Osteoblast (primary cell): ENCODE measurements at regions not wholly inside any gene's neighbourhood (a gene's known extent, or its start where the extent isn't known, plus 50 kb on each side); places are given as distances from the start of the nearest gene placed in this dataset.
A peak's percentile ranks its signal among the peaks of the same experiment; 100 is the strongest.

ENCODE experiments used
- DNase-seq: peaks from one replicate; pipeline ENCODE4 v3.0.0; 2011; ENCODE audit warnings: low spot score, mixed read lengths; ENCODE audit not compliant: insufficient read length; ENCODE audit errors: missing footprints
- H2AFZ ChIP-seq: 2 replicates; pipeline ENCODE4 v1.6.0; 2011; ENCODE audit warnings: mild to moderate bottlenecking, low read length
- H3K27ac ChIP-seq: 2 replicates; pipeline ENCODE4 v1.5.1; 2011; ENCODE audit warnings: mild to moderate bottlenecking, low read depth, low read length, moderate library complexity
- H3K27me3 ChIP-seq: 2 replicates; pipeline ENCODE4 v1.6.0; 2012; ENCODE audit warnings: mild to moderate bottlenecking, control low read depth, inconsistent platforms, low read length, moderate library complexity; ENCODE audit not compliant: insufficient read depth
- H3K36me3 ChIP-seq: 2 replicates; pipeline ENCODE4 v1.5.1; 2011; ENCODE audit warnings: mild to moderate bottlenecking, low read length, control low read depth, moderate library complexity; ENCODE audit not compliant: insufficient read depth
- H3K4me1 ChIP-seq: 2 replicates; pipeline ENCODE4 v1.5.1; 2011; ENCODE audit warnings: mild to moderate bottlenecking, low read length, control low read depth, moderate library complexity; ENCODE audit not compliant: insufficient read depth
- H3K4me2 ChIP-seq: 2 replicates; pipeline ENCODE4 v1.6.0; 2011; ENCODE audit warnings: mild to moderate bottlenecking, low read length; ENCODE audit not compliant: insufficient read depth
- H3K4me3 ChIP-seq: fragments of 200-600 bp; sonication (generic); 3 replicates; pipeline ENCODE4 v1.5.1; 2012; ENCODE audit warnings: mild to moderate bottlenecking, low read length, inconsistent platforms; ENCODE audit not compliant: insufficient read depth
- H3K79me2 ChIP-seq: 2 replicates; pipeline ENCODE4 v1.6.0; 2012; ENCODE audit warnings: mild to moderate bottlenecking, low read length, control low read depth, inconsistent platforms; ENCODE audit not compliant: insufficient read depth
- H3K9me3 ChIP-seq: 2 replicates; pipeline ENCODE4 v1.5.1; 2011; ENCODE audit warnings: low read depth, low read length, control low read depth
- H4K20me1 ChIP-seq: 2 replicates; pipeline ENCODE4 v1.6.0; 2012; ENCODE audit warnings: mild to moderate bottlenecking, low read length, control low read depth; ENCODE audit not compliant: insufficient read depth
- CTCF ChIP-seq: IDR thresholded peaks from 2 replicates; pipeline ENCODE4 v1.5.1; 2011; ENCODE audit warnings: mild to moderate bottlenecking, low read depth, low read length, moderate library complexity; ENCODE audit errors: extremely low read depth

- no peak overlapping the region for H3K27ac ChIP-seq
Observed at GRCh38 chr1:56084246-56084645, 495.1 kb downstream of the PLPP3 start.

GRCh38 chr1:56081736-56082135 lies 497.6 kb downstream of the PLPP3 start:
- H3K9me3 ChIP-seq: no peaks in the 10 kb centered on the region

More at GRCh38 chr1:56084246-56084645, 495.1 kb downstream of the PLPP3 start:
- H2AFZ ChIP-seq: no peak overlapping the region
- TF ChIP-seq CTCF: no peak
- H3K27me3 ChIP-seq: no peaks in the 10 kb centered on the region
- H3K36me3 ChIP-seq: no peaks in the 10 kb centered on the region
- H3K4me3 ChIP-seq: no peak overlapping the region
- no peaks in the 10 kb centered on the region for H4K20me1 ChIP-seq
- no peaks in the 10 kb centered on the region for H3K9me3 ChIP-seq
- no peaks in the 10 kb centered on the region for H3K79me2 ChIP-seq
- H3K4me1 ChIP-seq: peaks cover 10% of the 10 kb centered on the region
- H3K4me2 ChIP-seq: no peak overlapping the region
- no peak for DNase-seq

GRCh38 chr1:56081173-56081572 lies 498.2 kb downstream of the PLPP3 start:
- no peak for TF ChIP-seq CTCF
- H3K36me3 ChIP-seq: no peaks in the 10 kb centered on the region
- peak overlapping the region; percentile 85 for H2AFZ ChIP-seq
- H3K79me2 ChIP-seq: no peaks in the 10 kb centered on the region
- peak overlapping the region; percentile 54 for H3K27ac ChIP-seq
- H4K20me1 ChIP-seq: no peaks in the 10 kb centered on the region
- H3K4me3 ChIP-seq: peak overlapping the region; percentile 41
- no peaks in the 10 kb centered on the region for H3K27me3 ChIP-seq
- peak overlapping the region; percentile 71 for H3K4me2 ChIP-seq
- peak; percentile 83 for DNase-seq
- no peaks in the 10 kb centered on the region for H3K9me3 ChIP-seq
- peaks cover 10% of the 10 kb centered on the region for H3K4me1 ChIP-seq

More at GRCh38 chr1:56081736-56082135, 497.6 kb downstream of the PLPP3 start:
- no peaks in the 10 kb centered on the region for H3K79me2 ChIP-seq
- no peak for DNase-seq
- H3K27me3 ChIP-seq: no peaks in the 10 kb centered on the region
- H4K20me1 ChIP-seq: no peaks in the 10 kb centered on the region
- H3K4me1 ChIP-seq: peaks cover 10% of the 10 kb centered on the region
- H3K4me3 ChIP-seq: no peak overlapping the region
- no peak for TF ChIP-seq CTCF
- peak overlapping the region; percentile 71 for H3K4me2 ChIP-seq
- H3K27ac ChIP-seq: peak overlapping the region; percentile 49
- no peak overlapping the region for H2AFZ ChIP-seq
- no peaks in the 10 kb centered on the region for H3K36me3 ChIP-seq

GRCh38 chr1:56080123-56080522 lies 499.2 kb downstream of the PLPP3 start:
- no peaks in the 10 kb centered on the region for H4K20me1 ChIP-seq
- H3K9me3 ChIP-seq: no peaks in the 10 kb centered on the region
- DNase-seq: no peak
- H3K36me3 ChIP-seq: no peaks in the 10 kb centered on the region
- H3K27me3 ChIP-seq: no peaks in the 10 kb centered on the region
- TF ChIP-seq CTCF: no peak
- no peak overlapping the region for H2AFZ ChIP-seq
- H3K27ac ChIP-seq: no peak overlapping the region
- no peak overlapping the region for H3K4me3 ChIP-seq
- peaks cover 10% of the 10 kb centered on the region for H3K4me1 ChIP-seq
- H3K79me2 ChIP-seq: no peaks in the 10 kb centered on the region
- no peak overlapping the region for H3K4me2 ChIP-seq
